CD14-positive monocyte (primary cell): ENCODE measurements at regions not wholly inside any gene's neighbourhood (a gene's known extent, or its start where the extent isn't known, plus 50 kb on each side); places are given as distances from the start of the nearest gene placed in this dataset.

Experiments used
- DNase-seq, 3 donors: peaks; one replicate each; pipeline ENCODE4 v3.0.0-alpha.2; 2011 to 2022
- H2AFZ ChIP-seq: 2 replicates; pipeline ENCODE4 v1.6.0; 2012; ENCODE audit warnings: mild to moderate bottlenecking, low read depth, low read length, inconsistent platforms; ENCODE audit not compliant: insufficient read depth, poor library complexity, severe bottlenecking
- H3K27ac ChIP-seq, 2 donors: 1 replicate in 1 of 2; 2 replicates in 1 of 2; pipeline ENCODE4 v1.5.1; 2012 to 2013; ENCODE audit warnings: low read length in 2 of 2, control low read depth in 1 of 2, inconsistent platforms in 1 of 2, low read depth in 1 of 2, mild to moderate bottlenecking in 1 of 2
- H3K27me3 ChIP-seq, 2 donors: one replicate each; pipeline versions ENCODE4 v1.6.0 to v1.6.1; 2011 to 2013; ENCODE audit warnings: low read length in 2 of 2; ENCODE audit not compliant: control insufficient read depth in 2 of 2, insufficient read depth in 2 of 2
- H3K36me3 ChIP-seq, 2 donors: replicated peaks in 1 of 2; 1 replicate in 1 of 2; 2 replicates in 1 of 2; pipeline versions ENCODE4 v1.5.1 to v1.6.1; 2012 to 2013; ENCODE audit warnings: low read length in 2 of 2, control low read depth in 1 of 2, inconsistent platforms in 1 of 2, mild to moderate bottlenecking in 1 of 2; ENCODE audit not compliant: insufficient read depth in 2 of 2, control insufficient read depth in 1 of 2
- H3K4me1 ChIP-seq, 2 donors: 1 replicate in 1 of 2; 2 replicates in 1 of 2; pipeline versions ENCODE4 v1.5.1 to v1.6.1; 2012 to 2013; ENCODE audit warnings: low read length in 2 of 2, control low read depth in 1 of 2, inconsistent platforms in 1 of 2, mild to moderate bottlenecking in 1 of 2, moderate library complexity in 1 of 2; ENCODE audit not compliant: insufficient read depth in 2 of 2, control insufficient read depth in 1 of 2
- H3K4me2 ChIP-seq: replicated peaks from 2 replicates; pipeline ENCODE3; 2012; ENCODE audit warnings: low read length, moderate library complexity, mild to moderate bottlenecking; ENCODE audit not compliant: poor library complexity, severe bottlenecking; ENCODE audit errors: extremely low read depth
- H3K4me3 ChIP-seq, 3 experiments: fragments of 200-600 bp in 1 of 3; sonication (generic) in 1 of 3; replicated peaks in 1 of 3; 1 replicate in 2 of 3; 2 replicates in 1 of 3; pipeline ENCODE4 v1.5.1; 2011 to 2013; ENCODE audit warnings: low read length in 3 of 3, mild to moderate bottlenecking in 3 of 3, control low read depth in 2 of 3, low read depth in 2 of 3, inconsistent platforms in 1 of 3, moderate library complexity in 1 of 3
- H3K79me2 ChIP-seq: 2 replicates; pipeline ENCODE4 v1.6.0; 2012; ENCODE audit warnings: mild to moderate bottlenecking, control low read depth, inconsistent platforms, low read length, moderate library complexity; ENCODE audit not compliant: insufficient read depth
- H3K9ac ChIP-seq: 2 replicates; pipeline ENCODE4 v1.6.0; 2017; ENCODE audit warnings: low read length, mild to moderate bottlenecking; ENCODE audit not compliant: insufficient read depth, poor library complexity, severe bottlenecking
- H3K9me3 ChIP-seq, 2 donors: replicated peaks in 1 of 2; 1 replicate in 1 of 2; 2 replicates in 1 of 2; pipeline versions ENCODE4 v1.5.1 to v1.6.1; 2012 to 2013; ENCODE audit warnings: low read length in 2 of 2, control low read depth in 1 of 2; ENCODE audit not compliant: control insufficient read depth in 1 of 2, insufficient read depth in 1 of 2
- H4K20me1 ChIP-seq: 2 replicates; pipeline ENCODE4 v1.6.0; 2012; ENCODE audit warnings: mild to moderate bottlenecking, low read length, control low read depth, moderate library complexity; ENCODE audit not compliant: insufficient read depth
- H3K27ac Mint-ChIP-seq, 7 donors: one replicate each; pipeline ENCODE4 v1.8.0; 2020; ENCODE audit warnings: mild to moderate bottlenecking in 7 of 7, mixed read lengths in 7 of 7, moderate library complexity in 6 of 7, inconsistent platforms in 2 of 7
- H3K27me3 Mint-ChIP-seq, 3 donors: one replicate each; pipeline ENCODE4 v1.8.0; 2021 to 2022; ENCODE audit warnings: low read depth in 3 of 3, mild to moderate bottlenecking in 3 of 3, mixed read lengths in 3 of 3, moderate library complexity in 3 of 3, inconsistent platforms in 1 of 3
- H3K36me3 Mint-ChIP-seq, 2 donors: one replicate each; pipeline ENCODE4 v1.8.0; 2020; ENCODE audit warnings: mixed read lengths in 2 of 2, inconsistent platforms in 1 of 2, mild to moderate bottlenecking in 1 of 2
- H3K4me1 Mint-ChIP-seq: one replicate; pipeline ENCODE4 v1.8.0; 2020; ENCODE audit warnings: mild to moderate bottlenecking, mixed read lengths
- H3K4me3 Mint-ChIP-seq, 2 donors: one replicate each; pipeline ENCODE4 v1.8.0; 2020; ENCODE audit warnings: mild to moderate bottlenecking in 2 of 2, mixed read lengths in 2 of 2, moderate library complexity in 1 of 2
- H3K9me3 Mint-ChIP-seq, 7 donors: one replicate each; pipeline ENCODE4 v1.8.0; 2020 to 2022; ENCODE audit warnings: mixed read lengths in 7 of 7, mild to moderate bottlenecking in 6 of 7, moderate library complexity in 6 of 7, inconsistent platforms in 2 of 7
- CTCF ChIP-seq: fragments of 200-600 bp; IDR thresholded peaks from one replicate; pipeline ENCODE4 v1.8.0; 2022; ENCODE audit warnings: antibody characterized with exemption, mild to moderate bottlenecking
- WGBS: methylation state at CpG from one replicate; pipeline ENCODE4 v1.1.5; 2013; ENCODE audit warnings: missing lambda C conversion rate; ENCODE audit not compliant: insufficient coverage; 5-methylcytosine and 5-hydroxymethylcytosine counted together
- intact Hi-C, 2 donors: fragments of 100-400 bp; cut with micrococcal nuclease; formaldehyde crosslinking; loops; one replicate each; pipeline versions ENCODE4 v1.15.0 to v1.15.1; 2023

- no peak for DNase-seq
- H3K4me1 ChIP-seq, result no peaks in the 10 kb centered on the region
- no peaks in the 10 kb centered on the region for H3K79me2 ChIP-seq
- no peak overlapping the region for H3K9ac ChIP-seq
- no peak overlapping the region for H2AFZ ChIP-seq
- intact Hi-C loops, result no loop called here
- TF ChIP-seq CTCF, result no peak
- H4K20me1 ChIP-seq, result no peaks in the 10 kb centered on the region
- H3K9me3 Mint-ChIP-seq, result peaks cover 2 to 10% (median 6%) of the 10 kb centered on the region in 7 donors
- no peak overlapping the region for H3K27ac Mint-ChIP-seq
- no peak overlapping the region for H3K27ac ChIP-seq
- H3K4me3 Mint-ChIP-seq, result no peak overlapping the region
- H3K4me3 ChIP-seq, result no peak overlapping the region
- H3K4me1 Mint-ChIP-seq, result no peaks in the 10 kb centered on the region
- no peaks in the 10 kb centered on the region for H3K36me3 Mint-ChIP-seq
- WGBS, result no CpG with 5 or more reads among the region's 2 CpGs
- no peak overlapping the region for H3K4me2 ChIP-seq
- H3K27me3 ChIP-seq, result no peaks in the 10 kb centered on the region
- no peaks in the 10 kb centered on the region for H3K27me3 Mint-ChIP-seq
- H3K9me3 ChIP-seq, result peaks cover 3% of the 10 kb centered on the region in 2 donors
- H3K36me3 ChIP-seq, result no peaks in the 10 kb centered on the region
Observed at GRCh38 chr13:89726690-89727435, 1620.6 kb upstream of the MIR17HG start.

- no peak overlapping the region for H3K4me3 Mint-ChIP-seq
- Histone ChIP-seq H2AFZ (no peak overlapping the region), H3K36me3 (no peaks in the 10 kb centered on the region), H3K4me1 (no peaks in the 10 kb centered on the region), H3K4me2 (no peak overlapping the region), H3K27me3 (no peaks in the 10 kb centered on the region), H3K79me2 (no peaks in the 10 kb centered on the region), H3K27ac (no peak overlapping the region), H4K20me1 (no peaks in the 10 kb centered on the region), H3K4me3 (no peak overlapping the region), H3K9ac (no peak overlapping the region), H3K9me3 (no peaks in the 10 kb centered on the region)
- WGBS, result 82% methylated on average over 3 of the region's 5 CpGs
- no peak for TF ChIP-seq CTCF
- no peak overlapping the region for H3K27ac Mint-ChIP-seq
- no peaks in the 10 kb centered on the region for H3K27me3 Mint-ChIP-seq
- H3K36me3 Mint-ChIP-seq, result no peaks in the 10 kb centered on the region
- peaks cover 0 to 4% (median 3%) of the 10 kb centered on the region in 7 donors for H3K9me3 Mint-ChIP-seq
- no peak for DNase-seq
- intact Hi-C loops, result no loop called here
- H3K4me1 Mint-ChIP-seq, result no peaks in the 10 kb centered on the region
Observed at GRCh38 chr13:89733829-89734228, 1613.7 kb upstream of the MIR17HG start.
